ENCODE measurements at regions not wholly inside any gene's neighbourhood (a gene's known extent, or its start where the extent isn't known, plus 50 kb on each side); places are given as distances from the start of the nearest gene placed in this dataset.
A peak's percentile ranks its signal among the peaks of the same experiment; 100 is the strongest.

- DNase-seq (ENCODE audit: low read depth in 2 of 2): no peak
Observed at GRCh38 chr2:181766129-181766528, 85.8 kb upstream of the NEUROD1 start.

GRCh38 chr2:181770150-181770549 is 89.8 kb upstream of the NEUROD1 start:
- DNase-seq (ENCODE audit: low read depth in 2 of 2): peak in 1 of 2 donors; percentile 88

- no peak for DNase-seq (ENCODE audit: low read depth in 2 of 2)
Observed at GRCh38 chr2:181771356-181771755, 91.0 kb upstream of the NEUROD1 start.

GRCh38 chr2:181772334-181772733 is 92.0 kb upstream of the NEUROD1 start:
- DNase-seq (ENCODE audit: low read depth in 2 of 2): no peak

- DNase-seq (ENCODE audit: low read depth in 2 of 2): no peak
Observed at GRCh38 chr2:181772777-181773176, 92.5 kb upstream of the NEUROD1 start.

GRCh38 chr2:181774685-181775084 is 94.4 kb upstream of the NEUROD1 start:
- peak in 1 of 2 donors; percentile 46 for DNase-seq (ENCODE audit: low read depth in 2 of 2)

- DNase-seq (ENCODE audit: low read depth in 2 of 2): peak; percentile 74
Observed at GRCh38 chr2:181776336-181776735, 96.0 kb upstream of the NEUROD1 start.

- DNase-seq (ENCODE audit: low read depth in 2 of 2): no peak
Observed at GRCh38 chr2:181777734-181778133, 97.4 kb upstream of the NEUROD1 start.

GRCh38 chr2:181778621-181779201 is 98.4 kb upstream of the NEUROD1 start:
- DNase-seq (ENCODE audit: low read depth in 2 of 2): peak in 1 of 2 donors; percentile 8

GRCh38 chr2:181779288-181780021 is 99.1 kb upstream of the NEUROD1 start:
- peak in 1 of 2 donors; percentile 49 for DNase-seq (ENCODE audit: low read depth in 2 of 2)

GRCh38 chr2:181780047-181780651 is 99.8 kb upstream of the NEUROD1 start:
- peak; percentile 26 to 49 for DNase-seq (ENCODE audit: low read depth in 2 of 2)

- peak in 1 of 2 donors; percentile 20 for DNase-seq (ENCODE audit: low read depth in 2 of 2)
Observed at GRCh38 chr2:181780657-181781056, 100.3 kb upstream of the NEUROD1 start.

GRCh38 chr2:181781078-181781786 is 100.9 kb upstream of the NEUROD1 start:
- DNase-seq (ENCODE audit: low read depth in 2 of 2): no peak

- DNase-seq (ENCODE audit: low read depth in 2 of 2): no peak
Observed at GRCh38 chr2:181782660-181783059, 102.3 kb upstream of the NEUROD1 start.

GRCh38 chr2:181784556-181784955 is 104.2 kb upstream of the NEUROD1 start:
- DNase-seq (ENCODE audit: low read depth in 2 of 2): peak in 1 of 2 donors; percentile 46

GRCh38 chr2:181785691-181786344 is 105.5 kb upstream of the NEUROD1 start:
- DNase-seq (ENCODE audit: low read depth in 2 of 2): peak in 1 of 2 donors; percentile 41

GRCh38 chr2:181786371-181787228 is 104.9 kb upstream of the ITPRID2 start:
- no peak for DNase-seq (ENCODE audit: low read depth in 2 of 2)

- peak; percentile 34 to 54 for DNase-seq (ENCODE audit: low read depth in 2 of 2)
Observed at GRCh38 chr2:181787310-181788048, 104.1 kb upstream of the ITPRID2 start.

GRCh38 chr2:181788897-181789555 is 102.5 kb upstream of the ITPRID2 start:
- no peak for DNase-seq (ENCODE audit: low read depth in 2 of 2)

All from lung microvascular endothelial cell (primary cell).